ENCODE measurements at regions not wholly inside any gene's neighbourhood (a gene's known extent, or its start where the extent isn't known, plus 50 kb on each side); places are given as distances from the start of the nearest gene placed in this dataset.

DNA sequence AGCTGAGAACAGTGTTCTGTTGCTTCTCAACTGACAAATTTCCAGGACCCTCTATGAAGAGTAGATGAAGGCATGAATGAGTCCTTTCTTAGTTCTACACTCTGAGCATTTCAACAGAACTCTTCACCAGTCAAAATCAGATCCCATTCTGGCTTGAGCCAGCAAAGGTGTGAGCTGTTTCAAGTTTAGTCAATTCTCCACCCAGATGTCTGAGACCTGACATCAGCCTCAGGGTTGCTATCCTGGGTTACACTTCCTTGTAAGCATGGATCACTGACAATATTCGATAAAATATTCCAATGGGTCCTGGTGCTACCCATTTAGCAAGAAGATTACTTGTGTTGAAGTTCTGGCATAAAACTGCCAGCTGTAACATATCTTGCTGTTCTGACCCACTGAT, 97.6 kb upstream of the PPP2R3A start:
- no peak for TF ChIP-seq TAF1 (IDR thresholded peaks at IDR 0.05; ENCODE audit: low read depth)
- TF ChIP-seq, protein P1, sequence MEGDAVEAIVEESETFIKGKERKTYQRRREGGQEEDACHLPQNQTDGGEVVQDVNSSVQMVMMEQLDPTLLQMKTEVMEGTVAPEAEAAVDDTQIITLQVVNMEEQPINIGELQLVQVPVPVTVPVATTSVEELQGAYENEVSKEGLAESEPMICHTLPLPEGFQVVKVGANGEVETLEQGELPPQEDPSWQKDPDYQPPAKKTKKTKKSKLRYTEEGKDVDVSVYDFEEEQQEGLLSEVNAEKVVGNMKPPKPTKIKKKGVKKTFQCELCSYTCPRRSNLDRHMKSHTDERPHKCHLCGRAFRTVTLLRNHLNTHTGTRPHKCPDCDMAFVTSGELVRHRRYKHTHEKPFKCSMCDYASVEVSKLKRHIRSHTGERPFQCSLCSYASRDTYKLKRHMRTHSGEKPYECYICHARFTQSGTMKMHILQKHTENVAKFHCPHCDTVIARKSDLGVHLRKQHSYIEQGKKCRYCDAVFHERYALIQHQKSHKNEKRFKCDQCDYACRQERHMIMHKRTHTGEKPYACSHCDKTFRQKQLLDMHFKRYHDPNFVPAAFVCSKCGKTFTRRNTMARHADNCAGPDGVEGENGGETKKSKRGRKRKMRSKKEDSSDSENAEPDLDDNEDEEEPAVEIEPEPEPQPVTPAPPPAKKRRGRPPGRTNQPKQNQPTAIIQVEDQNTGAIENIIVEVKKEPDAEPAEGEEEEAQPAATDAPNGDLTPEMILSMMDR (IDR thresholded peaks at IDR 0.05; ENCODE audit: poor library complexity, severe bottlenecking), result no peak

Data from neural cell (in vitro differentiated cells).